Endothelial cell of umbilical vein (primary cell): ENCODE measurements at regions not wholly inside any gene's neighbourhood (a gene's known extent, or its start where the extent isn't known, plus 50 kb on each side); places are given as distances from the start of the nearest gene placed in this dataset.
A peak's percentile ranks its signal among the peaks of the same experiment; 100 is the strongest.

Source experiments
- BruUV-seq: library from RNA; stranded (reverse); fragments of 400-500 nt; replicated peaks from 2 replicates; lab custom pipeline; 2021; lab: Mats Ljungman, UMichigan
- CTCF ChIA-PET: fragments of 300-600, 350-600 bp; sonication (Branson Sonifier 250); formaldehyde crosslinking; loops from one replicate; lab custom pipeline; 2021; ENCODE audit warnings: antibody characterized with exemption, inconsistent platforms; lab: Charles Lee
- POLR2A ChIA-PET: fragments of 300-600, 350-600 bp; sonication (Branson Sonifier 250); formaldehyde crosslinking; loops from one replicate; lab custom pipeline; 2021; ENCODE audit warnings: antibody characterized with exemption, inconsistent platforms; lab: Charles Lee
- DNase-seq: peaks from one replicate; pipeline ENCODE4 v3.0.0-alpha.2; 2011; ENCODE audit warnings: low read depth, low spot score
- FAIRE-seq: peaks from 2 replicates; lab custom pipeline; 2011; peaks lifted over from hg19 to GRCh38; lab: Jason Lieb, UNC
- H2AFZ ChIP-seq: 2 replicates; pipeline ENCODE4 v1.6.0; 2012; ENCODE audit warnings: low read depth, low read length, control low read depth, inconsistent platforms
- H3K27ac ChIP-seq: 2 replicates; pipeline ENCODE4 v1.5.1; 2011; ENCODE audit warnings: low read depth, mild to moderate bottlenecking, control low read depth, low read length, moderate library complexity; ENCODE audit not compliant: insufficient read depth
- H3K27me3 ChIP-seq, 2 experiments: 2 replicates each; pipeline versions ENCODE4 v1.6.0 to v1.6.1; 2011; ENCODE audit warnings: low read length in 2 of 2, mixed read lengths in 1 of 2; ENCODE audit not compliant: control insufficient read depth in 2 of 2, insufficient read depth in 2 of 2
- H3K36me3 ChIP-seq, 2 experiments: 2 replicates in 1 of 2; 3 replicates in 1 of 2; pipeline ENCODE4 v1.5.1; 2011; ENCODE audit warnings: low read length in 2 of 2, mild to moderate bottlenecking in 1 of 2, moderate library complexity in 1 of 2; ENCODE audit not compliant: control insufficient read depth in 2 of 2, insufficient read depth in 2 of 2; ENCODE audit errors: extremely low read depth in 1 of 2
- H3K4me1 ChIP-seq: 3 replicates; pipeline ENCODE4 v1.5.1; 2011; ENCODE audit warnings: mild to moderate bottlenecking, low read length; ENCODE audit not compliant: control insufficient read depth, insufficient read depth; ENCODE audit errors: extremely low read depth
- H3K4me2 ChIP-seq: 2 replicates; pipeline ENCODE4 v1.6.1; 2011; ENCODE audit warnings: low read length, control low read depth, mixed read lengths; ENCODE audit not compliant: insufficient read depth
- H3K4me3 ChIP-seq, 3 experiments: fragments of 200-600 bp in 1 of 3; sonication (generic), shearing (Covaris generic) in 1 of 3; replicated peaks in 1 of 3; 2 replicates each; pipeline ENCODE4 v1.5.1; 2011 to 2016; ENCODE audit warnings: control low read depth in 3 of 3, low read length in 3 of 3, mild to moderate bottlenecking in 2 of 3, inconsistent platforms in 1 of 3, low read depth in 1 of 3, moderate library complexity in 1 of 3; ENCODE audit not compliant: insufficient read depth in 1 of 3
- H3K79me2 ChIP-seq: 2 replicates; pipeline ENCODE4 v1.6.0; 2012; ENCODE audit warnings: low read length, inconsistent platforms; ENCODE audit not compliant: control insufficient read depth, insufficient read depth
- H3K9ac ChIP-seq: replicated peaks from 2 replicates; pipeline ENCODE3; 2011; ENCODE audit warnings: low read length, control low read depth; ENCODE audit not compliant: insufficient read depth; ENCODE audit errors: extremely low read depth
- H3K9me1 ChIP-seq: replicated peaks from 3 replicates; pipeline ENCODE4 v1.6.0; 2011; ENCODE audit warnings: mild to moderate bottlenecking, low read length; ENCODE audit not compliant: control insufficient read depth, insufficient read depth; ENCODE audit errors: extremely low read depth
- H3K9me3 ChIP-seq: replicated peaks from 2 replicates; pipeline ENCODE4 v1.5.1; 2012; ENCODE audit warnings: low read length, inconsistent platforms; ENCODE audit not compliant: control insufficient read depth, insufficient read depth
- H4K20me1 ChIP-seq: replicated peaks from 2 replicates; pipeline ENCODE3; 2011; ENCODE audit warnings: mild to moderate bottlenecking, low read length; ENCODE audit not compliant: control insufficient read depth, insufficient read depth; ENCODE audit errors: extremely low read depth
- CTCF ChIP-seq, 2 donors: IDR thresholded peaks; 1 replicate in 1 of 2; 2 replicates in 1 of 2; pipeline ENCODE4 v1.5.1; 2011; ENCODE audit warnings: low read length in 2 of 2, mild to moderate bottlenecking in 2 of 2, moderate library complexity in 2 of 2, control low read depth in 1 of 2, inconsistent platforms in 1 of 2, low read depth in 1 of 2; ENCODE audit not compliant: insufficient read depth in 1 of 2; ENCODE audit errors: extremely low read depth in 1 of 2
- EZH2 ChIP-seq: IDR thresholded peaks from 2 replicates; pipeline ENCODE4 v1.6.1; 2012; ENCODE audit warnings: borderline replicate concordance, low read depth, mild to moderate bottlenecking, moderate library complexity, low read length, inconsistent platforms; ENCODE audit not compliant: severe bottlenecking
- GATA2 ChIP-seq: IDR thresholded peaks from 2 replicates; pipeline ENCODE4 v1.7.0; 2011; ENCODE audit warnings: low read depth, mild to moderate bottlenecking, moderate library complexity, mixed read lengths, low read length; ENCODE audit not compliant: insufficient read length, insufficient read depth
- JUN ChIP-seq: IDR thresholded peaks from 2 replicates; pipeline ENCODE4 v1.6.1; 2011; ENCODE audit warnings: borderline replicate concordance, low read depth; ENCODE audit not compliant: insufficient read length, insufficient read depth
- MYC ChIP-seq: IDR thresholded peaks from one replicate; pipeline ENCODE4 v1.6.1; 2011; ENCODE audit warnings: mild to moderate bottlenecking, low read depth, low read length
- POLR2A ChIP-seq: IDR thresholded peaks from 2 replicates; pipeline ENCODE4 v1.6.1; 2012; ENCODE audit warnings: low read depth, mild to moderate bottlenecking, control low read depth, low read length
- POLR2AphosphoS5 ChIP-seq: IDR thresholded peaks from 2 replicates; pipeline ENCODE4 v1.6.1; 2012; ENCODE audit warnings: low read depth, mild to moderate bottlenecking, control low read depth, low read length, moderate library complexity; ENCODE audit not compliant: insufficient read depth
- dilution Hi-C: fragments of 300-500 bp; cut with MboI; formaldehyde crosslinking; loops from one replicate; pipeline ENCODE4 v1.15.0; 2019; ENCODE audit warnings: low sequenced_read_pairs; ENCODE audit not compliant: extremely low pct_ligation_motif_present
- intact Hi-C: fragments of 100-400 bp; cut with micrococcal nuclease; formaldehyde crosslinking; loops from one replicate; pipeline ENCODE4 v1.10.0; 2022

- POLR2A ChIA-PET: no interaction called here
- Histone ChIP-seq H2AFZ (peak overlapping the region; percentile 11), H3K36me3 (no peaks in the 10 kb centered on the region), H3K4me1 (peaks cover 18% of the 10 kb centered on the region), H3K9ac (no peak overlapping the region), H3K79me2 (no peaks in the 10 kb centered on the region), H3K4me3 (no peak overlapping the region), H3K9me1 (no peaks in the 10 kb centered on the region), H4K20me1 (no peaks in the 10 kb centered on the region), H3K27ac (no peak overlapping the region), H3K4me2 (no peak overlapping the region), H3K9me3 (no peaks in the 10 kb centered on the region), H3K27me3 (no peaks in the 10 kb centered on the region)
- BruUV-seq: no TSS peak
- FAIRE-seq (no peak), DNase-seq (no peak)
- dilution Hi-C loops (no loop called here), intact Hi-C loops (no loop called here)
- CTCF ChIA-PET: no interaction called here
- TF ChIP-seq CTCF (IDR thresholded peaks at IDR 0.05; ENCODE audit: extremely low read depth in 1 of 2, insufficient read depth in 1 of 2, low read depth in 1 of 2, low read length in 2 of 2) (no peak), POLR2A (no peak), EZH2 (no peak), POLR2AphosphoS5 (no peak), MYC (no peak), JUN (no peak), GATA2 (no peak)
Observed at GRCh38 chr6:164401871-164402270, 907.5 kb downstream of the C6orf118 start.
